Stimulated activated naive CD4-positive, alpha-beta T cell treated with Interleukin-2 at 50 U/mL for 16 hours (primary cell): ENCODE measurements at regions not wholly inside any gene's neighbourhood (a gene's known extent, or its start where the extent isn't known, plus 50 kb on each side); places are given as distances from the start of the nearest gene placed in this dataset.

ENCODE experiments used
- DNase-seq: peaks from one replicate; lab custom pipeline; 2025; lab: John Stamatoyannopoulos, UW

DNA sequence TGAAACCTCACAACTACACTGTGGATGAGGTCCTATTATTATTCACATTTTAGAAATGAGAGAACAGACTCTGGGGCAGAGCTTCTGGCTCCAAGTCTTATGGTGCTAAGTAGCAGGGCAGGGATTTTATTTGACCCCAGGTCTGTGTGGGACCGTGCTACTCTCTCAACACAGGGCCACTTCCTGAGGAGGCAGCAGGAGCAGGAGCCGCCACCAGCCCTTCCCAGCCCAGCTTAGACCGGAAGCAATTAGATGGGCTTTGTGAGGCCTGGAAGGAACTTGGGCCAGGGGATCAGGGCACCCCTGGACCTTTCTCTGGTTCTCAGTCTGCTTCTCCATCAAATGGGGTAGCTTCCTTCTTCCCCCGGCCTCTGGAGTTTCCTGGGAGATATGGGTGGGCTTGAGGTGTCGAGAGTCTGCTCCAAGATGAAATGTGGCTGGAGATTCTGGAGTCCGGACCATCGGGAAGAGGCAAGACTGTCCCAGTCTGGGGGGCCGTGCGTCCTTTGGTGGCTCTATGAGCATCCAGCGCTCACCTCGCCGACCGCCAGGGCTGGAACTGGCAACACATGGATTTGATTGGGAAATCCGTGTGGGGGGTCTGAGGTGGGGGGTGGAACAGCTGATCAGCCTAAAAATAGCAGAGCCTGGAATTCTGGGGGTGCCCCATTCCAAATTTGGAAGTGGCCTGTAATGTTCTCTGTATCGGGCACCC lies 136.8 kb downstream of the FOXD2 start:
- DNase-seq: no peak

DNA sequence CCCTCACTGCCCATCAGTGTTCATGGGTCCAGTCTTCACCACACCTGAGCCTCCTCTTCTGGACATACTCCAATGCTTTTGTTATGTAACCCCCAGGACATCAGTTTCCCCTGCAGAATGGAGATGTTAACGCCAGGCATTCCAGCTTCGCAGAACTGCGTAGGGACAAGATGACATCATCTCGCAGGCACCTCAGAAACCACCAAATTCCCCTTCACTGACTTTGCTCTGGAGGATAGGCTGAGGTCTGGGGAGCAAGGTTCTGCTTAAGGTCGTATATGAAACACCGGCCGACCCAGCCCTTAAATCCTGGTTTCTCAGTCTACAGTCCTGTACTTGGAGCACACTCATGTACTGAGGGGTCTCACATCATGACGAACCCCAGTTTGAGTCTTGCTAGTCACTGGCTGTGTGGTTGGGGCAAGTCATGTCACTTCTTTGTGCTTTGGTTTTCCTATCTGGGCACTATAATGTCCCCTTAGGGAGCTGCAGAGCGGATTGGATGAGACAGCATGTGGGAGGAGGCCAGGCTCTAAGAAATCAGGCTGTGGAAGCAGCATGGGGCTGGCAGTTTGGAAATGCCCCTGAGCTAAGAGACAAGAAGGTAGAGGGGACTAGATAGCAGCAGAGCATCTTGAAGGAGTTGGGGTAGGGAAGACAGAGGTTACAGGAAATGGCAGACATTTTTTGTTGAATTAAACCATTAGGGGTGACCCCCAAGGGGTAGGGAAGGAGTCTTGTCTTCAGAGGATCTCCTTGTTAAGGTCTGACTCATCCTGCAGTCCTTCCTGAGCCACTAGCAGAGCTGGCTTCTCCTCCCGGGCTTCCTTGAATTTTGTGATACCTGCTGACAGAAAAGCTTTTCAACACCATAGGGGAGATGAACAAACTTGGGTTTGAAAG lies 138.3 kb downstream of the FOXD2 start:
- DNase-seq: no peak

DNA sequence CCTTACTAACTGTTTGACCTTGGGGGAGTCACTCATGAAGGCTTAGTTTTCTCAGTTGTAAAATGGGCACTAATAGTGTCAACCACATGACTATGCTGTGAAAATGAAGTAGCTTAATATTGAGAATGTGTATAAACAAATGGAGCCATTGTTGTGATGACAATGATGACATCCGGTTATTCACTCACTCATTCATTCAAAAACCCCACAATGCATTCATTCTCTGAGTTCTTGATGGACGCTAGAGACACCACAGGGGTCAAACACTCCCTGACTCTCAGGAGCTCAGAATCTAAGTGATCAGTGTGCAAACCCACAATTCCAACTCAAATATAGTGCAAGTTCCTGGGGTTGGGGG lies 138.9 kb downstream of the FOXD2 start:
- no peak for DNase-seq

DNA sequence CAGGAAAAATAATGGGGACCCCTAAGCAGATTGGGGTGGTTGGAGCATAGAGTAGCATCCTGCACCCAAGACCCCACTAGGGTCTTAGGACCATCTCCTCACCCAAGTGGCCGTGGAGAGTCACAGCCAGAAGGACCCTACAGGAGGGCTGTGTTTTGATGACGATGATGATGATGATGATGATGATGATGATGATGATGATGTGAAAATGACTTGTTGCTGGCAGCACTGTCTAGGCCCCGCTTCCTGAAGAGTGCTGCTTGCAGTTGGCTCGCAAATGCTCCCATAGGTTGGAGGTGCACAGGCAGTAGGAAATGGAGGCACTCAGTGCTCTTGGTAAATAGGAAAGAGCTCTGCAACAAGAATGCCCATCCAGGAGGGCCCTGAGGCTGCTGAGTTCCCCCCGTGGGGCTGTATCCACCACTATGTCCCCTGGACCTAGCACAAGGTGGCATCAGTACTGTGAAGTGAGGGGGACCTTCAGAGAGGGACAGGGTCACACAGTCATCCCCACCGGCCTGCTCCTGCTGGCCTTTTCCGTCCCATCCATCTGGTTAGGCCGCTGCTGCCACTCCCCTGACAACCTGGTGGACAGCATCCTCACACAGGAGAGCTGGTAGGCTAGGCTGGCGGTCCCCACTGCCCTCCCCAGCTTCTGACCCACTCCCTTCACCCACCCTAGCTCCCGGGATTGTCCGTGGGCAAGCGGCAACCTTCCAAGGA lies 139.6 kb downstream of the FOXD2 start:
- no peak for DNase-seq

DNA sequence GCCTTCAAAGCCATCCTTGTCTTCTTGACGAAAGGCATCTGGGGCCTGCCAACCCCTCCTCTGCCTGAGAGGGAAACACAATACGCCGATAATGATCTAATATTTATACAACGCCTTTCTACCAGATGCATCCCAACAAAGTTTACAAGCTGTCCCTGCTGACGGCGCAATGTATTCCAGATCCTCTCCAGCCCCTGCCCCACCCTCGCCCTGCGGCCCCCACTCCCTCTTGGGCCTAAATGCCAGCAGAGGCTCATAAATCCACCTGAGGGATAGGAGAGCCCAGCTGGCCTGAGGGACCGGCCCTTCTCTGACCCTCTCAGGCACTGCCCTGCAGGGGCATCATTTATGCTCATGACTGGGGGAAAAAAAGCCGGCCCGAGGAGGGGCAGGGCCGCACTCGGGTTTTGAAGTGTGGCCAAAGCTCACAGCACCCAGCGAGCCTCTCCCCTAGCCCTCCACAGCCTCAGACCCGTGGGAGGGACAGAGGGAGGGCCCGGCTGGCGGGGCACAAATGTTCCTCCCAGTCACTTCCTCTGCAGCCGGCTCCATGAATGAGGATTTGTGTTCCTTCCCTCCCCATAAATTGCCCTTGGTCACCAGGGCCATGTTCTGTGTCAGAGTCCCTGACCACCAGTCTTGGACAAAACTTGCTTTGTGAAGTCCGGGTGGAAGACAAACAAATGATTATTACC lies 140.3 kb downstream of the FOXD2 start:
- no peak for DNase-seq

DNA sequence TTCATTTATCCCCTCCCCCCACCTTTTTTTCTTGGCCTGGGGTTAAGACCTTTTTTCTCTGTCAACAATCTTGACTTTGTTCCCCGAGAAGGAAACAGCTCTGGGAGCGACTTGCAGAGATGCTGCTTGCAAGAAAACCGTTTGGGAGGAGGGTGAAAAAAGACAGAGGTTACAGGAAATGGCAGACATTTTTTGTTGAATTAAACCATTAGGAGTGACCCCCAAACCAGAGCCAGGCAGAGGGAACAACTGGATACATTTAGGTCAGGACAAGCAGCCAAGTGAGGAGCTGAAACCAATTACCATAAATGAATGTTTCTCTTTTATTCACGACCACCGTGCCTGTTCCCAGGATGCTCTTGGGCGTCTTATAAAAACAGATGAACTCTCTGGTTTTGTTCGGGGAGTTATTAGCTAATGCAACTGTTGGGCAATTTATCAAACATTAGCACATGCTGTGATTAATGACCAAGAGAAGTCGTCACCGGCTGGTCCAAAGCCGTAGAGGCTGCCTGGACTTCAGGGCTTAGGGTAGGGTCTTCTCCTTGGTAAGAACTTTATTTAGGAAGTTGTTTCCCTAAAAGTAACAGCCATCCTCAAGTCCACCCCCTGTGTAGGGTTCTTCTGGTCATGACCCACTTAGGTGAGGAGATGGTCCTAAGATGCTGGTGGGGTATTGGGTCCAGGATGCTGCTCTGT lies 141.0 kb downstream of the FOXD2 start:
- no peak for DNase-seq

DNA sequence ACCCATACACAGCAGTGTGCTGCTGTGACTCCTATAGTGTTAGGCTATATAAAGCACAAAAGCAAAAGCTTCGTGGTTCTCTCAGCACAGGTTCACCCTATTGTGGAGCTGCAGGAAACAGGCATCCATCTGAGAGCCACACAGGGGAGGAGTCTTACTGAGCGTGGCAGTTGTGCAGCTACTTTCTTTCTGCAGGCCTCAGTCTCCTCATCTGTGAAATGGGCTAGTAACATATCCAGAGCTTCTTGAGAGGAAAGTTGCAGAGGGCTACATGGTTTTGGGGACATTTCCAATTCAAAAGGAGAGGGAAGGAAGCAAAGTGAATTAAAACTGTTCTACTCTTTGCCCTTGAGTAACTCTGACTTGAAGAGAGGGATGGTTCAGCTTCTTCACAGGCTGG lies 142.0 kb downstream of the FOXD2 start:
- no peak for DNase-seq

DNA sequence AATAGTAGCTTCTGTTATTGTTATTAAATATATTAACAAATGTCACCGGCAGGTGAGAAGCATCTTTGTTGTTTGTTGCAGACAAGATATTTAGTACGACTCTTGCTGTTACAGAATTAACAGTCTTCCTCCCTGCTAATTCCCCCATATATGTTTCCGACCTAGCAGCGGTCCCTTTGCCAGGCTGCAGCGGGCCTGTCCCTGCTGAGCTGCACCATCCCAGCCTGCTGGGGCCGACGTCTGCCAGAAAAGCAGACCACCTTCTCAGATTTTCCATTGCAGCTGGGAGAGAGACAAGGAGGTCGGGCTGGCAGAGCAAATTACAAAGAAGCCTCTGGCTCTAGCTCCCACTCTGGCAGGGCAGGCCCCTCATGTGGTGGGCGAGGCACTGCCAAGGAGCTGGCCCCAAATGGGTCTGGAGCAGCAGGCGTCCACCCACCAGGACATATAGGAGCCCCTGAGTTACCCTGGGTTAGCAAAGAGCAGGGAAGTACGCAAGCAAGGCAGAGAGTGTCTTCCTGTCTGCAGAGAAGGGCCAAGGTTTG lies 142.7 kb downstream of the FOXD2 start:
- DNase-seq: no peak

DNA sequence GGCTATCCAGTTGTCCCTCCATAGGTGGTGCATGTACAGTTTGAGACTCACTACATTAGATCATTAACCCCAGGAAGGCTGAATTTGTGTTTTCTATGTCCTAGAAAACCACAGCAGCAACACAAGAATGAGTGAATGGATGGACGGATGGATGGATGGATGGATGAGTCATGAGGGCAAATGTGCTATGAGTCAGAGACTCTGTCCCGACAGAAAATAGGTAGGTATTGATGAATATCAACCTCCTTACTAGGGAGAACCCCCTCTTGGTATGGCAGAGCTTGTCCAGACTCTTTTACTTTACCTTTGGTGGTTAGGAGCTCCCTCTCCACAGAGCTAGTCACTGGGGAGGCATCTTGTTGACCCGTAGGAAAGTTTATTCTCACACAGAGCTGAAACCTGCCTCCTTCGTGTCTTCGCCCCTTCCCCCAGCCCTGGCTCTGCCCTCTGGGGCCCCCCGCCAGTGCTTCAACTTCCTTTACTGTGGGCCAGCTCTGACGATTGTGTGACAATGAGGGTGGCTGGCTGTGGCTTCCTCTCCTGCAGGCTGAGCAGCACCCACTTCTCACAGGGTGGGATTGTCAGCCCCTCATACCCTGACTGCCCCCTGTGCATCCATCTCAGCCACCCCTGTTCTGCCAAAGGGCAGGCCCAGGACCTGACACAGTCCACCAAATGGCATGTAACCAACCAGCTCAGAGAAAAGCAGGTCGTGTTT lies 145.2 kb downstream of the FOXD2 start:
- no peak for DNase-seq

DNA sequence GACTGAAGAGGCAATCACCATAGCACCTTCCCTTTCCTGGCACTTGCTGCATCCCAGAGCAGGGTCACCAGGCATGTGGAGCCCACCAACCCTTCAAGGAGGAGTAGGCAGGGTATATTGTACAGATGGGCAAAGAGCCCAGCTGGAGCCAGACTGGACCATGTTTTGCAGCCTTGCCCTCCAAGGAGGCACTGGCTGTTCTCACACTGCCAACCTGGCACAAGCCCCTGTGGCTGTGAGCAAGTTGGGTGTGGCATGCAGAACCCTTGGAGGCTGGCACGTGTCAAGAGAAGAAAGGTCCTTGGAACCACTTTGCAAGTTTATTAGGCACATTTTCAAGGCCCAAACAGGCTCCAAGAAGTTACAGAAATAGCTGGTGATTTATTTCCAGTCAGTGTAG lies 146.4 kb downstream of the FOXD2 start:
- DNase-seq: no peak

DNA sequence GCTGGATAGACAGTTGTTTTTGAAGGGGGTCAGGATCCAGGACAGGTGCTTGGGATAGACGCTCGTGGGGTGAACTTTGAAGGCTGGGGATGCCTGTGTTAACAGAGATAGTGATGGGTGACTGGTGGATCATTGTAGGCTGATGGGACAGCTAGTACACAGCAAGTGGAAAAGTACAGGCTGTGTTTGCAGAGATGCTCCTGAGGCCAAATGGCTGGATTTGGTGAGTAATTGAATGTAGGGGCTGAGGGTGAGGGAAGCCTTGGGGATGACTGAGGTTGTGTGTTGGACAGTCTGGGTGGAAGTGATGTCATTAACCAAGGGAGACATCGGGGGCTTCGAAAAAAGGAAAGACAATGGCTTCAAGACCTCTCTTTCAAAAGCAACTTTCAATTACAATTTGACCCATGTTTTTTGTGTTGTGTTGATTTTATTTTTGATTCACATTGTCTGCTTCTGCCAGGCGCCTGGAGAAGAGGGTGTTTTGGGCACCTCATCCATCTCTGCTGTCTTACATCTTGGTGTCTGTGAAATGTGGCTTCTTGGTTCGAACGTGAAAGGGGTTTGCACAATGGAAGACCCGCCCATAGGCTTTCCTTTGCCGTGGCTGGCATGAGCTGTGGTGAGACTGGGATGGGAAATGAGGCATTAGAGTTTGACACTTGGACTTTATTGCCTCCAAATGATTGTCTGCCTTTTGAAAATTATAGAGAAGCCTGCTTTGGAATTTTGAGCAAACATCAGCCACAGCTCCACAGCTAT lies 147.5 kb downstream of the FOXD2 start:
- no peak for DNase-seq

DNA sequence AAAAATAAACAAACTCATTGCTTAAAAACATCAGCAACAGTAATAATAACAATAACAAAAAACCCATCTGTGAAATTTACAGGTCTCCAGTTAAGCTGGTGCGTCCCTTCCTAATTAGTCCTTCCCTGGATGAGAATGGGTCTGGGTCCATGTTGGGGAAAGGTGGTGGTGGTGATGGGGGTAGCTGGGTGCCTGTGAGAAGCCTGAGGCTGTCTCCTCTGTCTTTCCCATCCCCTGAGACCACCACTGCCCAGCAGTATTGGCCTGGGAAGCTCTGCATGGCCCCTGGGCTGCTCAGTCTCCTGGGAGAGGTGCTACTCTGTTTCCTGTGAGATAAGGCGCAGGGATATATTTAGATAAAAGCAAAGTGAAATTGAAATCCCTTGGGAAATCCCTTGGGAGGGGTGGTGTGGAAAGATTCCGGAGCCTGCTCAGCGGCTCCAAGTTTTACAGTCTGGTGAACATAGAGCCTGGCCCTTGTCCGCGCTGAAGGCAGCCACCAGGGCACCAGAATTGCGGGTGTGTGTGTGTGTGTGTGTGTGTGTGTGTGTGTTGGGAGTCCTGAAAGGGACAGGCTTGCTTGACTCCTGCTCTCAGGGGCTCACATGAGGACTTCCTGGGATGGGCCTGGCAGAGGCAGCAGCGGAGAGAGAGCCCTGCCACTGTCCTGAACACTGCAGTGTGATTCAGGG lies 150.2 kb downstream of the FOXD2 start:
- DNase-seq: no peak

DNA sequence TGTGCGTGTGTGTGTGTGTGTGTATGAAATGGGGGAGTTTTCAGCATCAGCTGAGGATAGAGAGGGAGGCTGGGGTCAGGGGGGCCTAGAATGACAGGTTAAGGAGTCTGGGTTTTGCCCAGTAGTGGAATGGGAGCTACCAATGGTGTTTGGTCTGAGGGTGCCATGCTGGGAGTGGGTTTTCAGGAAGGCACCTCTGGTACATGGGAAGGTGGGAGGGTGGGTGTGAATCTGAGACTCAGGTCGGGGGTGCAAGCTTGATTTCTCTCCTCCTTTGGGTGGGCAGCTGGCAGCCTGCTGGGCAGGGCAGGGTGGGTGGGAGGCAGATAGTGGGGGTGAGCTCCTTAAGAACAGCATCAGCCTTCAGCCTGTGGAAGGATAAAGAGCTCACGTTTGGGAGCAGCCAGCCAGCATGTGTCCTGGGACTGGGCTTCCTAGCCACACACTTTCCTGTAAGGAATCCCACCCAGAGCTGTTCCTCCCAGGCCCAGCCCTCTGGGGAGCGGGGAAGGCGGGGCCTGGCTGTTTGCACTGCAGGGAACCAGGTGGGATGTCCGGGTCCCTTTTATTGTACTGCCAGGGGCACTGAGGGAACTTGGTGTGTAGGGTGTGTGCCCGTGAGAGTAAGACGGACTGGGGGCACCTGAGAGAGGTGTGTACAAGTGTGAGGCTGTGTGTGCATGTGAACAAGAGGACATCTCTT lies 152.8 kb downstream of the FOXD2 start:
- no peak for DNase-seq

DNA sequence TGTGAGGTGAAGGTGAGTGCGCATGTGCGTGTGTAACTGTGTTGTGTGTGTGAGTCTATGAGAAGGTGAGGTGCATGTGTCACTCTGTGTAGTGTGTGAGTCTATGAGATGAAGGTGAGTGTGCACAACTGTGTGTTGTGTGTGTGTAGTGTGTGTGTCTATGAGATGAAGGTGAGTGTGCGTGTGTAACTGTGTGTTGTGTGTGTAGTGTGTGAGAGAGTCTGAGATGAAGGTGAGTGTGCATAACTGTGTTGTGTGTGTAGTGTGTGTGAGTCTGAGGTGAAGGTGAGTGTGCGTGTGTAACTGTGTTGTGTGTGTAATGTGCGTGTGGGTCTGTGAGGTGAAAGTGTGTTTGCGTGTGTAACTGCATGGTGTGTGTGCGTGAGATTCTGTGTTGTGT lies 154.0 kb downstream of the FOXD2 start:
- DNase-seq: no peak

DNA sequence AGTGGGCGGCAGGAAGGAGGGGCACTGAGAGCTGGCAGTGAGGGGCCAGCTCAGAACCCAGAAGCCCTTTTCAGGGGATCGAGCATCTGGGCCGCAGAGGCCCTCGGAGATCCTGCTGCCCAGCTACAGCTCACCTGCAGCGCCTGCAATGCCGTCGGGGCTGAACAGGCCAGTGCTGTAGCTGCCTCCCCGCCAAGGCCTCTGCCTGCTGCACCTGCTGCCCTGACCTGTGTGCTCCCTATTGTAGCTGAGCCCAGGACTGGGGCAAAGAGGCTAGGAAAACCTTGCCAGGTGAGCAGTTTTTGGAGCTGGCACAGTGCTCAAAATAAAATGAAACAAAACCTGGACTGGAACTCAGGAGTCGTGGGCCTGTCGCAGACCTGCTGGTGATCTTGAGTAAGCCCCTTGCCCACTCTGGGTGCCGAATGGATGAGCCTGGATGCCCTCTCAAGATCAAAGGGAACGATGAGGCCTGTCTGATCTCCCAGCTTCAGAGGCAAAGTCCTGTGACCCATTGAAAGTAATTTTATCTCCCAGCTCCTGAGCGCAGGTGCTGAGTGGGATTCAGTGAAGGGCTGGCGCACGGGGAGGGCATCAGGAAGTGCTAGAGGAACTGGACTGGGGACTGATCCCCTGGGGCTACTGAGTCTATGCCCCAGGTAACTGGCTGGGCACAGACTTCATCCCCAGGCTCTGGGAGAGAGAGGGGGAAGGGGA lies 154.6 kb downstream of the FOXD2 start:
- no peak for DNase-seq

DNA sequence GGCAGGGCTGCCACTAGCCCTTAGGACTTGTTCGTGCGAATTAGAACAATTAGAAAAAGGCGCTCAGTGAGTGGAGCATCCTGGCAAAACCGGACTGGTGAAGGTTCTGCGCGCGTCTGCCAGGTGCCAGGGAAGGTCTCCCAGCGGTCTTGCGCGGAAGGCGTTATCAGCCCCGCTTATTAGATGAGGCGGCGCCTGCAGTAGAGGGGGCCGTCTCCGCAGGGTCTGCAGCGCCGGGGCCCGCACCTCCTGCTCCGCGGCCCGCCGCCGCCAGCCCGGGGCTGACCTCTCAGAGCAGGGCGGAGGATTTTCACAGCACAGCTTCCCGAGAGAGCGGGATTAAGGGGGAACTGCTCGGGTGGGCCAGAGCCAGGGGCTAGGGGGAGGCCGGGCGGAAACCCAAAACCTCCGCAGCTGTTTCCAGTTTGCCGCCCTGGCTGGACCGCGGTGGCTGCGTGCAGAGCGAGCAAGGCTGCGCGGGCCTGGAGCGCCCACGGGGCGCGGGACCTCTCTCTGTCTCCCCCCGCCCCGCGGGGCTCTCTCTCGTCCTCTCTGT lies 155.2 kb downstream of the FOXD2 start:
- no peak for DNase-seq

DNA sequence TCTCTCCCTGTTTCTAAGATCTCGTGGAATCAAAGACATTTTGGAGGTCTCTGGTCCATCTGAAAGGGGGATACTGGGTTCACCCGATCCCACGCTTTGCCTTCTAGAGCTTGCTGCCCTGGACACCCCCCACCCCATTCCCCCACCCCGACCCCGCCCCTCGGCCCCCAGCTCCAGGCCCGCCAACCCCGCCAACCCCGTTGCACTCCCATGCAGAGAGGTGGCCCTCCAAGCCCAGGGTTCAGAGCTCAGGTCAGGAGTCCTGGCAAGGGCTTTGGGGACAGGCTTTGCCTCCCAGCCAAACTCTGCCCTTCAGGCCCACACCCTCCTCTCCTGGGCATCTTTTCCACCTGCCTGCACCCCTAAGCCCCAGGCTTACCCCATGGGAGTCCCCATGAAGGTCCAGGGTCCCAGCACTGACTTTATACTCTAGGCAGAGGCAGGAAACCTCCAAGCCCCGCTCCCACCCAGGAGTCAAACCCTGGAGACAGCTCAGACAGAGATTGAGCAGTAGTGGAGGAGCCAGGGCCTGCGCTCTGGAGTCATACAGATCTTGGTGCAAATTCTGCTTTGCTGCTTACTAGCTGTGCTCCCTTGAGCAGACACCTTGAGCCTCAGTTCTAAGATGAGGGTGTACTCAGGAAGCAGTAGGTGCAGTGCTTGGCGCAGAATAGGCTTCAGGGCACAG lies 155.9 kb downstream of the FOXD2 start:
- DNase-seq: no peak
